ENCODE measurements at regions not wholly inside any gene's neighbourhood (a gene's known extent, or its start where the extent isn't known, plus 50 kb on each side); places are given as distances from the start of the nearest gene placed in this dataset.

DNA sequence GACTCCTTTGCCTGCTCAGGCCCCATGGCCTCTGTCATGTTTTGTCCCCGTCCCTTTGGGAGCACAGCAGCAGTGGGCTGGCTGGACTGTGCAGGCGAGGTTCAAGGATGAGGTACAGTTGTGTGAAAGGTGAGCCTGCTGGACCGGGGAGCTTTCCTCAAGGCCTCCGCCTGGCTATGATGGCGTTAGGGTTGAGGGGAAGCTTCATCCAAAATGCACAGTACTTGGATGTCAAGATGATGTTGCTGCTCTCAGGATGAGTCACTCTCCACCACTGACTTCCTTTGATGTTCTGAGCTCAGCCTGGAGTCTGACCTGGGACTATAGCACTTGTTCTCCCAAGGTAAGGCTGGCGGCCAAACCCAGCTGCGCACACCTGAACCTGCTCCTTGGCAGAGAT is 152.7 kb upstream of the SHH start:
- Histone ChIP-seq H3K27ac (ENCODE audit: extremely low read length, insufficient read depth, low read length) (no peak overlapping the region), H3K79me2 (ENCODE audit: insufficient read depth, low read length) (no peaks in the 10 kb centered on the region), H3K9ac (ENCODE audit: insufficient read depth, low read depth, low read length) (no peak overlapping the region), H3K4me3 (replicated peaks in 1 of 3; ENCODE audit: insufficient read depth in 1 of 3, low read depth in 2 of 3, low read length in 3 of 3) (no peak overlapping the region), H3K36me3 (replicated peaks in 1 of 2; ENCODE audit: control insufficient read depth in 1 of 2, insufficient read depth in 2 of 2, low read length in 2 of 2) (peaks cover 1 to 4% of the 10 kb centered on the region in 2 experiments; a peak in 2 of 5 replicates), H3K4me1 (ENCODE audit: insufficient read depth, low read length) (peaks cover 43% of the 10 kb centered on the region), H2AFZ (ENCODE audit: low read length) (no peak overlapping the region), H3K27me3 (ENCODE audit: control insufficient read depth in 1 of 2, insufficient read depth in 2 of 2, low read length in 2 of 2) (no peaks in the 10 kb centered on the region; a peak in 1 of 5 replicates), H3K9me3 (ENCODE audit: low read length) (no peaks in the 10 kb centered on the region), H4K20me1 (ENCODE audit: insufficient read depth, low read length) (no peaks in the 10 kb centered on the region; the same call in 1 of the 2 replicates), H3K4me2 (ENCODE audit: low read depth, low read length) (no peak overlapping the region)
- in situ Hi-C loops (cut with HindIII; ENCODE audit: extremely low pct_ligation_motif_present, low pct_unique_long_range_greater_than_20kb) (loop anchor here (10.0 kb wide), 1 partner anchor 150 kb away; the partner anchor contains the start of gene SHH), intact Hi-C loops (cut with micrococcal nuclease; ENCODE audit: unreplicated experiment) (no loop called here)
- DNase-seq (ENCODE audit: low spot score) (no peak), ATAC-seq (no peak), FAIRE-seq (no peak)
- no peak for TF ChIP-seq SIN3B (IDR thresholded peaks at IDR 0.05; ENCODE audit: low read length)
- TF ChIP-seq, protein P1, sequence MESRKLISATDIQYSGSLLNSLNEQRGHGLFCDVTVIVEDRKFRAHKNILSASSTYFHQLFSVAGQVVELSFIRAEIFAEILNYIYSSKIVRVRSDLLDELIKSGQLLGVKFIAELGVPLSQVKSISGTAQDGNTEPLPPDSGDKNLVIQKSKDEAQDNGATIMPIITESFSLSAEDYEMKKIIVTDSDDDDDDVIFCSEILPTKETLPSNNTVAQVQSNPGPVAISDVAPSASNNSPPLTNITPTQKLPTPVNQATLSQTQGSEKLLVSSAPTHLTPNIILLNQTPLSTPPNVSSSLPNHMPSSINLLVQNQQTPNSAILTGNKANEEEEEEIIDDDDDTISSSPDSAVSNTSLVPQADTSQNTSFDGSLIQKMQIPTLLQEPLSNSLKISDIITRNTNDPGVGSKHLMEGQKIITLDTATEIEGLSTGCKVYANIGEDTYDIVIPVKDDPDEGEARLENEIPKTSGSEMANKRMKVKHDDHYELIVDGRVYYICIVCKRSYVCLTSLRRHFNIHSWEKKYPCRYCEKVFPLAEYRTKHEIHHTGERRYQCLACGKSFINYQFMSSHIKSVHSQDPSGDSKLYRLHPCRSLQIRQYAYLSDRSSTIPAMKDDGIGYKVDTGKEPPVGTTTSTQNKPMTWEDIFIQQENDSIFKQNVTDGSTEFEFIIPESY (CRISPR knock-in tag; IDR thresholded peaks at IDR 0.05), result peak; percentile 73
- peak; percentile 71 for TF ChIP-seq FOSL2 (CRISPR knock-in tag; IDR thresholded peaks at IDR 0.05)
- no TSS peak for BruUV-seq (replicated peaks)
- 93% methylated on average over 7 of the region's 7 CpGs for WGBS (ENCODE audit: low lambda C conversion rate)
- ChIA-PET POLR2A (interaction anchor here (6.1 kb wide), 1 partner anchor 14 kb away, joined by 121 read pairs; no protein-coding TSS in a partner anchor), CTCF (ENCODE audit: low intra/inter-chr PET ratio, low total read pairs) (no interaction called here)

DNA sequence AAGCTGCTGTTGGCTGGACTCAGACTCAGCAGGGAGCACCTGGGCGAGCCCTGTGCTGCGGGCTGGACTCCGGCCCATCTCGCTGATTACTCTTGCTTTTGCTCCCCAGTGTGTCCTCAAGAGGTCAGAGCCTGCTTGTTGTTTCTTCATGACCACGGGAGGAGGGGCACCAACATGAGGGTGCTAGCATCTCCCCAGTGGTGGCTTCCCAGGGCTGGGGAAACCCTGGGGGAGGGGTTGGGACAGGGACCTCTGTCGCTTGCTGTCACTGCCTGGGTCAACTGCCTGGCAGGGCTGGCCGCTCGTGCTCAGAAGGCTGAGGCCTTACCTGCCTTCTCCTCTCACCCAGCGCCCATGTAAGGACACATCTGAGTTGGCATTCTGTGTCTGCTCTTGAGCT is 152.3 kb upstream of the SHH start:
- H3K9me3 ChIP-seq (ENCODE audit: low read length), result no peaks in the 10 kb centered on the region
- ATAC-seq, result no peak
- TF ChIP-seq, protein P2, sequence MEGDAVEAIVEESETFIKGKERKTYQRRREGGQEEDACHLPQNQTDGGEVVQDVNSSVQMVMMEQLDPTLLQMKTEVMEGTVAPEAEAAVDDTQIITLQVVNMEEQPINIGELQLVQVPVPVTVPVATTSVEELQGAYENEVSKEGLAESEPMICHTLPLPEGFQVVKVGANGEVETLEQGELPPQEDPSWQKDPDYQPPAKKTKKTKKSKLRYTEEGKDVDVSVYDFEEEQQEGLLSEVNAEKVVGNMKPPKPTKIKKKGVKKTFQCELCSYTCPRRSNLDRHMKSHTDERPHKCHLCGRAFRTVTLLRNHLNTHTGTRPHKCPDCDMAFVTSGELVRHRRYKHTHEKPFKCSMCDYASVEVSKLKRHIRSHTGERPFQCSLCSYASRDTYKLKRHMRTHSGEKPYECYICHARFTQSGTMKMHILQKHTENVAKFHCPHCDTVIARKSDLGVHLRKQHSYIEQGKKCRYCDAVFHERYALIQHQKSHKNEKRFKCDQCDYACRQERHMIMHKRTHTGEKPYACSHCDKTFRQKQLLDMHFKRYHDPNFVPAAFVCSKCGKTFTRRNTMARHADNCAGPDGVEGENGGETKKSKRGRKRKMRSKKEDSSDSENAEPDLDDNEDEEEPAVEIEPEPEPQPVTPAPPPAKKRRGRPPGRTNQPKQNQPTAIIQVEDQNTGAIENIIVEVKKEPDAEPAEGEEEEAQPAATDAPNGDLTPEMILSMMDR (CRISPR knock-in tag; IDR thresholded peaks at IDR 0.05), result peak; percentile 25; the same call in 1 of the 2 replicates
- no peak for TF ChIP-seq ZNF354B (CRISPR knock-in tag; IDR thresholded peaks at IDR 0.05)
- TF ChIP-seq, protein P1 (CRISPR knock-in tag; IDR thresholded peaks at IDR 0.05), result peak; percentile 61; the same call in 1 of the 2 replicates
- no peak for TF ChIP-seq AKAP8 (CRISPR knock-in tag; IDR thresholded peaks at IDR 0.05)
- no peak for TF ChIP-seq ESRRA (CRISPR knock-in tag; IDR thresholded peaks at IDR 0.05; ENCODE audit: low read depth)
- TF ChIP-seq, protein P3, sequence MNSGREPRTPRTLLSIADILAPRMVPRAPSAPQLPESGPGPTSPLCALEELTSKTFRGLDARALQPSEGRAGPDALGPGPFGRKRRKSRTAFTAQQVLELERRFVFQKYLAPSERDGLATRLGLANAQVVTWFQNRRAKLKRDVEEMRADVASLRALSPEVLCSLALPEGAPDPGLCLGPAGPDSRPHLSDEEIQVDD (CRISPR knock-in tag; IDR thresholded peaks at IDR 0.05; ENCODE audit: borderline replicate concordance), result no peak
- no peak for TF ChIP-seq ZNF83 (CRISPR knock-in tag; IDR thresholded peaks at IDR 0.05; ENCODE audit: borderline replicate concordance)
- TF ChIP-seq, protein P4, sequence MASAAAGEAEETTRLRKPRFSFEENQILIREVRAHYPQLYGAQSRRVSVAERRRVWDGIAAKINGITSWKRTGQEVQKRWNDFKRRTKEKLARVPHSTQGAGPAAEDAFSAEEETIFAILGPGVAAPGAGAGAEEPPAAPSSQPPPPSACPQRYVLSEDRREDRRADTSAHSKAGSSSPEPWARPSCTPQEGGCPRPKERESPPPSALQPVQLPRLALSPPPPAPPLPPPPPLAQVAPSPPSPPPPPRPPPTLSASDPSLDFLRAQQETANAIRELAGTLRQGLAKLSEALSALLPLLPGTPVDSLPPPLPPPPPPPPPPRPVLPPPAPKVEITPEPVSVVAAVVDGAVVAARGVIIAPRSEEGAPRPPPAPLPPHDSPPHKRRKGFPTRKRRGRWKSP (CRISPR knock-in tag; IDR thresholded peaks at IDR 0.05), result no peak

More for the DNA sequence above, 152.3 kb upstream of the SHH start:
- Histone ChIP-seq H2AFZ (ENCODE audit: low read length) (no peak overlapping the region), H4K20me1 (ENCODE audit: insufficient read depth, low read length) (no peaks in the 10 kb centered on the region; the same call in 1 of the 2 replicates), H3K4me3 (replicated peaks in 1 of 3; ENCODE audit: insufficient read depth in 1 of 3, low read depth in 2 of 3, low read length in 3 of 3) (no peak overlapping the region), H3K27me3 (ENCODE audit: control insufficient read depth in 1 of 2, insufficient read depth in 2 of 2, low read length in 2 of 2) (no peaks in the 10 kb centered on the region; a peak in 1 of 5 replicates), H3K4me1 (ENCODE audit: insufficient read depth, low read length) (peaks cover 45% of the 10 kb centered on the region), H3K36me3 (replicated peaks in 1 of 2; ENCODE audit: control insufficient read depth in 1 of 2, insufficient read depth in 2 of 2, low read length in 2 of 2) (peaks cover 1 to 4% of the 10 kb centered on the region in 2 experiments; a peak in 2 of 5 replicates), H3K27ac (ENCODE audit: extremely low read length, insufficient read depth, low read length) (no peak overlapping the region), H3K79me2 (ENCODE audit: insufficient read depth, low read length) (no peaks in the 10 kb centered on the region), H3K9ac (ENCODE audit: insufficient read depth, low read depth, low read length) (no peak overlapping the region), H3K4me2 (ENCODE audit: low read depth, low read length) (no peak overlapping the region)
- ChIA-PET POLR2A (interaction anchor here (1.4 to 6.1 kb wide), 2 partner anchors 9 to 14 kb away, joined by 4 to 121 read pairs; no protein-coding TSS in a partner anchor), CTCF (ENCODE audit: low intra/inter-chr PET ratio, low total read pairs) (no interaction called here)
- 84% methylated on average over 6 of the region's 9 CpGs for WGBS (ENCODE audit: low lambda C conversion rate)
- intact Hi-C loops (cut with micrococcal nuclease; ENCODE audit: unreplicated experiment) (no loop called here), in situ Hi-C loops (cut with HindIII; ENCODE audit: extremely low pct_ligation_motif_present, low pct_unique_long_range_greater_than_20kb) (loop anchor here (10.0 kb wide), 1 partner anchor 150 kb away; the partner anchor contains the start of gene SHH)
- BruUV-seq (replicated peaks), result no TSS peak
- DNase-seq (ENCODE audit: low spot score), result no peak
- FAIRE-seq, result no peak

Data from HepG2 (cell line).